Hepatocyte (in vitro differentiated cells): ENCODE measurements at regions not wholly inside any gene's neighbourhood (a gene's known extent, or its start where the extent isn't known, plus 50 kb on each side); places are given as distances from the start of the nearest gene placed in this dataset.
A peak's percentile ranks its signal among the peaks of the same experiment; 100 is the strongest.

Experiments used
- DNase-seq: peaks from one replicate; pipeline ENCODE4 v3.0.0-alpha.2; 2016; ENCODE audit warnings: low spot score
- H2AFZ ChIP-seq: fragments of 200-600 bp; sonication (generic); 2 replicates; pipeline ENCODE4 v1.6.0; 2016; ENCODE audit warnings: antibody characterized with exemption, mild to moderate bottlenecking
- H3K27ac ChIP-seq: fragments of 200-600 bp; sonication (generic); 2 replicates; pipeline ENCODE4 v1.5.1; 2016; ENCODE audit warnings: mild to moderate bottlenecking
- H3K27me3 ChIP-seq: fragments of 200-600 bp; sonication (generic); 2 replicates; pipeline ENCODE4 v1.6.1; 2016
- H3K36me3 ChIP-seq: fragments of 200-600 bp; sonication (generic); replicated peaks from 2 replicates; pipeline ENCODE4 v1.5.1; 2016; ENCODE audit warnings: low read depth; ENCODE audit not compliant: insufficient read depth
- H3K4me1 ChIP-seq: fragments of 200-600 bp; sonication (generic); 2 replicates; pipeline ENCODE4 v1.5.1; 2016; ENCODE audit warnings: mild to moderate bottlenecking, moderate library complexity; ENCODE audit not compliant: insufficient read depth
- H3K4me2 ChIP-seq: fragments of 200-600 bp; sonication (generic); 2 replicates; pipeline ENCODE4 v1.6.0; 2016
- H3K4me3 ChIP-seq: fragments of 200-600 bp; sonication (generic); 2 replicates; pipeline ENCODE4 v1.5.1; 2016; ENCODE audit warnings: mild to moderate bottlenecking
- H3K79me2 ChIP-seq: fragments of 200-600 bp; sonication (generic); 2 replicates; pipeline ENCODE4 v1.6.0; 2017; ENCODE audit warnings: mild to moderate bottlenecking
- H3K9me2 ChIP-seq: fragments of 200-600 bp; sonication (generic); replicated peaks from 2 replicates; pipeline ENCODE4 v1.6.0; 2017; ENCODE audit warnings: mild to moderate bottlenecking; ENCODE audit not compliant: insufficient read depth
- H3K9me3 ChIP-seq: fragments of 200-600 bp; sonication (generic); 2 replicates; pipeline ENCODE4 v1.5.1; 2016; ENCODE audit warnings: low read depth, mild to moderate bottlenecking
- H4K20me1 ChIP-seq: fragments of 200-600 bp; sonication (generic); 2 replicates; pipeline ENCODE4 v1.6.0; 2016; ENCODE audit warnings: mild to moderate bottlenecking; ENCODE audit not compliant: insufficient read depth, poor library complexity, severe bottlenecking
- CTCF ChIP-seq: fragments of 200-600 bp; sonication (generic); IDR thresholded peaks from 2 replicates; pipeline ENCODE4 v1.5.1; 2016; ENCODE audit warnings: antibody characterized with exemption, mild to moderate bottlenecking; ENCODE audit not compliant: poor library complexity
- EZH2 ChIP-seq: fragments of 200-600 bp; sonication (generic); IDR thresholded peaks from 2 replicates; pipeline ENCODE4 v1.6.1; 2016; ENCODE audit warnings: antibody characterized with exemption, mild to moderate bottlenecking, borderline replicate concordance
- EZH2phosphoT487 ChIP-seq: fragments of 200-600 bp; sonication (generic); IDR thresholded peaks from one replicate; pipeline ENCODE4 v1.6.1; 2018; ENCODE audit warnings: antibody characterized with exemption, mild to moderate bottlenecking, low read depth, moderate library complexity; ENCODE audit not compliant: unreplicated experiment, severe bottlenecking
- WGBS: methylation state at CpG from one replicate; pipeline ENCODE4 v1.1.6; 2016; ENCODE audit warnings: low lambda C conversion rate; ENCODE audit errors: missing lambda C conversion rate; 5-methylcytosine and 5-hydroxymethylcytosine counted together

GRCh38 chr4:89482926-89483595, 175.5 kb upstream of the GPRIN3 start:
- Histone ChIP-seq H3K27me3 (no peaks in the 10 kb centered on the region), H3K9me2 (no peaks in the 10 kb centered on the region), H3K4me3 (no peak overlapping the region), H3K27ac (no peak overlapping the region), H3K4me2 (no peak overlapping the region), H4K20me1 (no peaks in the 10 kb centered on the region), H3K79me2 (no peaks in the 10 kb centered on the region), H3K36me3 (no peaks in the 10 kb centered on the region), H3K9me3 (no peaks in the 10 kb centered on the region), H3K4me1 (no peaks in the 10 kb centered on the region), H2AFZ (no peak overlapping the region)
- DNase-seq, result no peak
- 93% methylated on average over 8 of the region's 8 CpGs for WGBS
- TF ChIP-seq EZH2 (no peak), CTCF (no peak), EZH2phosphoT487 (no peak)

GRCh38 chr4:89482251-89482650, 174.7 kb upstream of the GPRIN3 start:
- Histone ChIP-seq H4K20me1 (no peaks in the 10 kb centered on the region), H3K9me3 (no peaks in the 10 kb centered on the region), H3K79me2 (no peaks in the 10 kb centered on the region), H3K4me1 (no peaks in the 10 kb centered on the region), H2AFZ (no peak overlapping the region), H3K4me3 (no peak overlapping the region), H3K27me3 (no peaks in the 10 kb centered on the region), H3K9me2 (no peaks in the 10 kb centered on the region), H3K4me2 (no peak overlapping the region), H3K27ac (no peak overlapping the region), H3K36me3 (no peaks in the 10 kb centered on the region)
- DNase-seq, result peak; percentile 55
- TF ChIP-seq EZH2 (no peak), CTCF (peak; percentile 51)

DNA sequence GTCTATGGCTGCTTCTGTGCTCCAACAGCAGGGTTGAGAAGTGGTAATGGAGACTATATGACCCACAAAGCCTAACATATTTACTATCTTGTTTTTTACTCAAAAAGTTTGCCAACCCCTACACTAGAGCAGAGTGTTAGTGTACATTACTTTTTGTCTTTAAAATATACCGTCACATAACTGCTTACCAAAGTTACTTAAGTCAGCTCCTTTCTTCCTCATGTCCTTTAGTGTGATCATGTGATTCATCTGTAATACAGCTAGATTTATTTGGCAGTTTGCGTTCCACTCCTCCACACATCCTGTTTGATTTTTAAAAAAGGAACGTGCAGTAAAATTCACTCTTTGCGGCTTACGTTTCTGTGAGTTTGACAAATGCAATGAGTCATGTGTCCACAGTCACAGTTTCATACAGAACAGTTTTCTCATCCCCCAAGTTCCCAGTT, 162.4 kb upstream of the GPRIN3 start:
- Histone ChIP-seq H3K27ac (peak overlapping the region; percentile 20), H2AFZ (no peak overlapping the region), H4K20me1 (no peaks in the 10 kb centered on the region), H3K27me3 (no peaks in the 10 kb centered on the region), H3K4me3 (no peak overlapping the region), H3K4me1 (no peaks in the 10 kb centered on the region), H3K36me3 (no peaks in the 10 kb centered on the region), H3K79me2 (no peaks in the 10 kb centered on the region), H3K9me2 (no peaks in the 10 kb centered on the region), H3K9me3 (no peaks in the 10 kb centered on the region), H3K4me2 (peak overlapping the region; percentile 27)
- WGBS, result 52% methylated on average over 5 of the region's 5 CpGs
- no peak for TF ChIP-seq EZH2phosphoT487
- TF ChIP-seq CTCF, result no peak
- no peak for TF ChIP-seq EZH2
- no peak for DNase-seq

DNA sequence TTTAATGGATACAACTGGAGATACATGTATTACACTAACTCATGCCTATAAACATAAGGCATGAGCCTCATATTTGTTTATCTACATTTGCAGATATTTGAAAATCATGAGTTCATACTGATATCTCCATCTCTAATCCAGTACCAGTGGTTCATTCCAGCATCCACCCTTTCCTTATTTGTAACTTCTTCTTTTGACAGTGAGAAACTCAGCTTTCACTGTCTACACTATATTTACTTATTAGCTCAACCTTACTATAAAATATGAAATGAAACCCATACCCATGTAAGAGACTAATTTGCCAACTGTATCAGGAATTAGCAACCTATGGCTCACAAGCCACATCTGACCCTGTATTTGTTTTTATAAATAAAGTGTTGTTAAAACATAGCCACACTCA, 161.9 kb upstream of the GPRIN3 start:
- Histone ChIP-seq H3K79me2 (no peaks in the 10 kb centered on the region), H3K9me2 (no peaks in the 10 kb centered on the region), H3K27me3 (no peaks in the 10 kb centered on the region), H3K9me3 (no peaks in the 10 kb centered on the region), H3K4me2 (peak overlapping the region; percentile 27), H3K27ac (peak overlapping the region; percentile 20), H3K4me3 (no peak overlapping the region), H4K20me1 (no peaks in the 10 kb centered on the region), H3K36me3 (no peaks in the 10 kb centered on the region), H3K4me1 (no peaks in the 10 kb centered on the region), H2AFZ (no peak overlapping the region)
- TF ChIP-seq CTCF (no peak), EZH2phosphoT487 (no peak), EZH2 (no peak)
- DNase-seq, result no peak
